Psoas muscle (tissue), 7 donors: ENCODE measurements at regions not wholly inside any gene's neighbourhood (a gene's known extent, or its start where the extent isn't known, plus 50 kb on each side); places are given as distances from the start of the nearest gene placed in this dataset.

ENCODE experiments used
- ATAC-seq, 4 donors: fragments of 200-7000 bp; cut with Tn5 transposase; one replicate each; pipeline ENCODE4 v1.9.1; 2020; ENCODE audit warnings: moderate library complexity in 3 of 4, mild to moderate bottlenecking in 2 of 4
- DNase-seq, 2 donors: peaks; one replicate each; pipeline ENCODE4 v3.0.0-alpha.2; 2020
- H3K27ac ChIP-seq: fragments of 200-600 bp; one replicate; pipeline ENCODE4 v1.8.0; 2022
- H3K27me3 ChIP-seq, 3 donors: fragments of 200-600 bp in 1 of 3; one replicate each; pipeline versions ENCODE4 v1.6.1 to v1.8.0; 2013 to 2022; ENCODE audit warnings: low read length in 2 of 3, mild to moderate bottlenecking in 2 of 3, moderate library complexity in 1 of 3; ENCODE audit not compliant: insufficient read depth in 3 of 3
- H3K36me3 ChIP-seq, 2 donors: fragments of 200-600 bp in 1 of 2; one replicate each; pipeline versions ENCODE4 v1.6.1 to v1.8.0; 2013 to 2022; ENCODE audit warnings: low read depth in 1 of 2, mild to moderate bottlenecking in 1 of 2, moderate library complexity in 1 of 2; ENCODE audit not compliant: insufficient read depth in 1 of 2
- H3K4me1 ChIP-seq: fragments of 200-600 bp; one replicate; pipeline ENCODE4 v1.8.0; 2022
- H3K4me3 ChIP-seq: fragments of 200-600 bp; one replicate; pipeline ENCODE4 v1.8.0; 2022; ENCODE audit warnings: mild to moderate bottlenecking
- H3K9me3 ChIP-seq: fragments of 200-600 bp; one replicate; pipeline ENCODE4 v1.8.0; 2022
- CTCF ChIP-seq: fragments of 200-600 bp; IDR thresholded peaks from one replicate; pipeline ENCODE4 v1.8.0; 2022; ENCODE audit warnings: antibody characterized with exemption
- WGBS, 3 donors: extraction: QIAGEN DNeasy Blood & Tissue Kit; methylation state at CpG; one replicate each; pipeline versions ENCODE4 v1.1.6 to v1.1.7; 2013; 5-methylcytosine and 5-hydroxymethylcytosine counted together
- intact Hi-C, 2 donors: fragments of 100-400 bp; cut with DNase I; formaldehyde crosslinking; loops; one replicate each; pipeline versions ENCODE4 v1.11.0 to v1.14.2; 2022
- donor health status: healthy with polysubstance abuse.
- donor health status: DM: no; HTN: no; CAD: no; lungs with moderate emphysema.
- donor health status: Bipolar disorder and iron deficiency.
- donor health status: healthy.
- donor health status: DM: yes; HTN: yes; CAD: no.
- donor health status: DM: no; HTN: no; CAD: no.
- donor health status: DM: yes; HTN: yes; CAD: no.

GRCh38 chr7:46549347-46549746 lies 628.3 kb upstream of the IGFBP3 start:
- no peak for DNase-seq
- no peaks in the 10 kb centered on the region for H3K36me3 ChIP-seq
- H3K27me3 ChIP-seq, result no peaks in the 10 kb centered on the region
- intact Hi-C loops, result no loop called here
- TF ChIP-seq CTCF, result no peak
- H3K9me3 ChIP-seq, result no peaks in the 10 kb centered on the region
- no peak overlapping the region for H3K4me3 ChIP-seq
- no peak for ATAC-seq
- H3K27ac ChIP-seq, result no peak overlapping the region
- H3K4me1 ChIP-seq, result no peaks in the 10 kb centered on the region
- WGBS, 3 donors, result 74 to 79% (median 74%) methylated on average over 1 of the region's 1 CpG

- no peak for TF ChIP-seq CTCF
Measured at GRCh38 chr7:46547044-46547443, 626.0 kb upstream of the IGFBP3 start.

GRCh38 chr7:46545790-46546189 lies 624.7 kb upstream of the IGFBP3 start:
- TF ChIP-seq CTCF, result no peak
- H3K4me3 ChIP-seq, result no peak overlapping the region
- H3K9me3 ChIP-seq, result no peaks in the 10 kb centered on the region
- H3K36me3 ChIP-seq, result no peaks in the 10 kb centered on the region
- no peak for DNase-seq
- ATAC-seq, result no peak
- peaks cover 0 to 3% (median 0%) of the 10 kb centered on the region in 3 donors for H3K27me3 ChIP-seq
- WGBS, 3 donors, result 89 to 91% (median 90%) methylated on average over 1 of the region's 1 CpG
- no peaks in the 10 kb centered on the region for H3K4me1 ChIP-seq
- no peak overlapping the region for H3K27ac ChIP-seq
- intact Hi-C loops, result no loop called here

More at GRCh38 chr7:46547044-46547443, 626.0 kb upstream of the IGFBP3 start:
- intact Hi-C loops, result no loop called here
- H3K9me3 ChIP-seq, result no peaks in the 10 kb centered on the region
- peaks cover 0 to 3% (median 0%) of the 10 kb centered on the region in 3 donors for H3K27me3 ChIP-seq
- H3K36me3 ChIP-seq, result no peaks in the 10 kb centered on the region
- no peak overlapping the region for H3K27ac ChIP-seq
- DNase-seq (no peak), ATAC-seq (no peak)
- H3K4me1 ChIP-seq, result no peaks in the 10 kb centered on the region
- no peak overlapping the region for H3K4me3 ChIP-seq

GRCh38 chr7:46544396-46545008 lies 623.4 kb upstream of the IGFBP3 start:
- no peaks in the 10 kb centered on the region for H3K9me3 ChIP-seq
- WGBS, 3 donors, result 29 to 33% (median 29%) methylated on average over 2 of the region's 2 CpGs
- intact Hi-C loops, result no loop called here
- ATAC-seq (no peak), DNase-seq (no peak)
- no peaks in the 10 kb centered on the region for H3K4me1 ChIP-seq
- no peak overlapping the region for H3K4me3 ChIP-seq
- H3K27me3 ChIP-seq, result peaks cover 0 to 3% (median 0%) of the 10 kb centered on the region in 3 donors
- H3K27ac ChIP-seq, result no peak overlapping the region
- no peak for TF ChIP-seq CTCF
- no peaks in the 10 kb centered on the region for H3K36me3 ChIP-seq

GRCh38 chr7:46542076-46542475 lies 621.0 kb upstream of the IGFBP3 start:
- TF ChIP-seq CTCF, result no peak
- 90 to 100% (median 91%) methylated on average over 1 of the region's 1 CpG for WGBS, 3 donors
- H3K9me3 ChIP-seq, result no peaks in the 10 kb centered on the region

More at GRCh38 chr7:46542076-46542475, 621.0 kb upstream of the IGFBP3 start:
- no peak for DNase-seq
- intact Hi-C loops, result no loop called here
- H3K36me3 ChIP-seq, result no peaks in the 10 kb centered on the region
- H3K4me3 ChIP-seq, result no peak overlapping the region
- H3K27me3 ChIP-seq, result peaks cover 0 to 3% (median 0%) of the 10 kb centered on the region in 3 donors
- H3K4me1 ChIP-seq, result no peaks in the 10 kb centered on the region
- no peak overlapping the region for H3K27ac ChIP-seq
- no peak for ATAC-seq
